ENCODE measurements at regions not wholly inside any gene's neighbourhood (a gene's known extent, or its start where the extent isn't known, plus 50 kb on each side); places are given as distances from the start of the nearest gene placed in this dataset.

DNA sequence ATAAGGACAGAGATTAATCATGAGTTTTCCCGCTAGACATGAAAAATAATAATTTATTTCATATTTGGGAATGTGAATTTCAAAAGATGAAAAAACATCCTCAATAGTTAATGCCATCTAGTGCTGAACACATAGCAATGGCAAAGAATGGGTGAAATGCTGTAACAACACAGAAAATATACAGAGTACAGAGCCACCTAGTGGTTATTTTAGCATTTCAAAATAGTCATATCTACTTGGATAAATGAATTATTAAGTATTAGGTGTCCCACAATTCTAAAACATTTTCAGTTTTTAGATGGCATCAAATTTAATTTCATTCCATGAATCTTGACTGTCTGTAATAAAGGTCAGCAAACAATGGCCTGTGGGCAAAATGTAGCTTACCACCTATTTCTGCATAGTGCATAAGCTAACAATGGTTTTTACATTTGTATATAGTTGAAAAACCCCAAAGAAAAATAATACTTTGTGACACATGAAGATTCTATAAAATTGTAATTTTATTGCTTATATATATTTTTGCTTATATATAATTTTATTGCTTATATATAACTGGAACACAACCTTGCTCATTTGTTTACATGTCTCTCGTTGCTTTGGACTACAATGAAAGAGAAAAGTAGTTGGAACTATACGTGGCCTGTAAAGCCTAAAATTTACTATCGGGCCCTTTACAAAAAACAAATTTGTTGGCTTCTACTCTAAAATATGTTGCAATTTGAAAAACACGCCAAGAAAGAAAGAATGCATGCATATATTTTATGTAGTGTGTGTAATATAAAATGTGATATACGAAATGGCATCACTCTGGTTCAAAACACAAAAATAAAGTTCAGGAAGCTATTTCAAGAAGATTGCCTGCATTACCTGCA, 99.1 kb upstream of the FAM47C start:
- DNase-seq (ENCODE audit: low spot score): no peak
- intact Hi-C loops (cut with DNase I): no loop called here

DNA sequence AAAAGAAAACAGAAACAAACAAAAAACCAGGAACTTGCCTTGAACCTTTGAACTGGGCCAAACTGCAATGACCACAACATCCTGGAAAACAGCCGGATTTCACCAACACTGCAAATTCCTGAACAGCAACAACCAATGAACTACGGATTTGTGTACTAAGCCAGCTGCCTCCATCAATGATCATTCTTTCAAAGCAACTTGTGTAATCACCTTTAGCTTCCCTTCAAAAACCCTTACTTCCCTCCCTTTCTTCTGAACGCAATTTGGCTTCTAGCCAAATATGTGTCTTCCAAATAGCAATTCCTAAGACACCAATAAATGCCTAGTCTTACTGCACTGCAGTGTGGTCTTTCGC, 98.5 kb upstream of the FAM47C start:
- DNase-seq (ENCODE audit: low spot score): no peak
- intact Hi-C loops (cut with DNase I): no loop called here

DNA sequence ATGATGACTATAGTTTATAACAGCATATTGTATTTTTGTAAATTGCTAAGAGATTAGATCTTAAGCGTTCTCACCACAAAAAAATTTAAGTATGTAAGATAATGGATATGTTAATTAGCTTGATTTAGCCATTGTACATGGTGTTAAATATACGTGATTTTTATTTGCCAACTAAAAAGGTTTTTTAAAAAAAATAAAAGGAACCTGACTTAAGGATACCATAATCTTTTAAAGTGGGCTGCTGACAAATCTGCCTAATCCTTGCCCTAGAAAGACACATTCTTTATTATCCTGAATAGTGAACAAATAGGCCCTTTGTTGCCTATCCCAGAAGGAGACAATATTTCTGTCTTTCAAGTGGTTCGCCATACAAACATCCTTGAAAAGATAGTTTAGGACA, 94.6 kb upstream of the FAM47C start:
- DNase-seq (ENCODE audit: low spot score): no peak

DNA sequence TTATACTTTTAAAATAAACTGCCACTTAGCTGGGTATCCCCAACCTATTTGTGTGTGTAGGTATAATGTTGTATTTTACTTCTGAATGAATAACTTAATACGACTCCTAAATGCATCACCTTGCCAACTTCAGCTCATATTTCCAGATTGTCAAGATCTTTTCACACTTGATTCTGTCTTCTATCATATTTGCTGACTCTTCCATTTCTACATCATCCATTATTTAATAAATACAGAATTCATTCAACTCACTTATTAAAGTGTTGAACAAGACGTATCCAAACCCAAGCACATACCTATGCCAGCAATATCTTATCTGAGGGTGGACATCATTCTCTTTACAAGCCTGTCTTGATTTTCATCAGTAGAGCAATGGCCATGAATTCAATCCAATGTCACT, 91.2 kb upstream of the FAM47C start:
- no peak for DNase-seq (ENCODE audit: low spot score)
- intact Hi-C loops (cut with DNase I): no loop called here

More for the DNA sequence above, 94.6 kb upstream of the FAM47C start:
- intact Hi-C loops (cut with DNase I): no loop called here

DNA sequence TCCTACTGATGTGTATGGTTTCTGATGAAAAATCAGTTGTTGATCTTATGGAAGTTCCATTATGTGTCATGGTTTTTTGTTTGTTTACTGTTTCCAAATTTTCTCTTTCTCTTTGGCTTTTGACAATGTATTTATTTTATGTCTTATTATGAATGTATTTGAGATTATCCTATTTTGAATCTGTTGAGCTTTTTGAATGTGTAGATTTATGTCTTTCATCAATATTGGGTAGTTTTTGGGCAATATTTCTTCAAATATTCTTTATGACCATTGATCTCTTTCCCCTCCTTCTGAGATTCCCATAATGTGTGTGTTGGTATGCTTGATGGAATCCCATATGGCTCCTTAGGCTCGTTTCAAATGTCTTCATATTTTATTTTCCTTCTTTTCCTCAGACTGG, 80.5 kb upstream of the FAM47C start:
- no peak for DNase-seq (ENCODE audit: low spot score)
- intact Hi-C loops (cut with DNase I): no loop called here

DNA sequence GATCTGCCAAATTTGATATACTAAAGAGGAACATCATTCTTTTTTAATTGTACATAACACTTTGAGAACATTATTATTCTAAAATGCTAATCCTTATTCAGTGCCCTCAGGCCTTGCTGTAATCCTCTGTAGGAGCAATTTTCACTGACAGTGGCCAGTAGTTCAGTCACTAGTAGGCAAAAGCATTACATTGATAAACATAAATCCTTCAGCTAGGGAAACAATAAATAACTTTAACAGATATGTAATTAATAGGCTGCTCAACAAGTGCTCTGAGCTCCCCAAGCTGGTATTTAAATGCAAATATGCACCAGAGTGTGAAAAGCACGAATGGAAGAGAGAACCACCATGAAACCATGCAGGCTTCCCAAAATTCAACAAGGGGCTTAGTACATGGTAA, 77.7 kb upstream of the FAM47C start:
- no peak for DNase-seq (ENCODE audit: low spot score)
- intact Hi-C loops (cut with DNase I): no loop called here

DNA sequence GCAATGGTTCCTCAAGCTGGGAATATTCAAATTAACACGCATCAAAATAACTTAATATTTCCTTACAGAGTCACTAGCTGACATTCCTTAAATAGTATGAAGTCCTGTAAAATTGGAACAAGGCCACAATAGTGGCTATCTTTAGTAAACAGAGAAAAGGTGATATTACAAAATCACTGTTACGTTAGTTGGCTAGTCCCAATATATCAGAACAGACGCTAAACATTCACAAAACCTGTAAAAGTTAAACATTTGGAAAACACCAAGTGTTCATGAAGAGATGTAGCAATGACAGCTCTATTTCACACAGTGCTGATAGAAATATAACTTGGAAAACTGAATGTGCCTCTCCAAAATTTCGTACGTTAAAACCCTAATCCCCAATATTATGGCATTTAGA, 61.0 kb upstream of the FAM47C start:
- no peak for DNase-seq (ENCODE audit: low spot score)
- intact Hi-C loops (cut with DNase I): no loop called here

DNA sequence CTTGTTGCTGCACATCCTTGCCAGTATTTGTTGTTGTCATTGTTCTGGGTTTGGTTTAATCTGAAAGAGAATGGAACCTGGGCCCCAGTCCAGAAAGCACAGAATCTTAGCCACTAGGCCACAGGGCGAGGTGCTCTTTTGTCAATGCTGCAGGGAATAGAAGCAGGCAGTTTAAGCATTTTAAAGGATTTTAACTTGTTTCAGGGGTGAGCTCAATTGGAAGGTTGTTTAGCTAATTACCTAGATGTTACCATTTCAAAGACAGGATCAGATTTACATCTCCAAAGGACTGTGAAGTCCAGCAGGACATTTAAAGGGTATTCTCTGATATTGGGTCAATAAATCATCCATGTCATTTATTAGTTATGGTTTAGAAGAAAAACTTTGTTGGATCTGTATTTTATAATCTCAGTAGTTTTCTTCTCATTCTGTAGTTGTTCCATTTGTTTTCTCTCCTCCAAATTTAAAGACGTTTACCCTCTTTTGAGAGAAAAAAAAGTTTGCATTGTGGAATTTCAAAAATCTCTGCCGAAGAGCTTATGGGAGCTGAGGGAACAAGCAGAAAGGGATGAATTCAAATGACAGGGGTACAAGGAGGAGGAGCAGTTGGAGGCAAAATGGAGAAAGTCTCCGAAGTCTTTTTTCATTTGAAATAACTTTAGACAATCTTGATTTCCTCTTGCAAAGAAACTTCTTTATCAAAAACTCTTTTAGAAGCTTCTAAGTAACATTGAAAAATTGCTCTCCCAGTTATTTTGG, 57.5 kb upstream of the FAM47C start:
- DNase-seq (ENCODE audit: low spot score): no peak
- intact Hi-C loops (cut with DNase I): no loop called here

DNA sequence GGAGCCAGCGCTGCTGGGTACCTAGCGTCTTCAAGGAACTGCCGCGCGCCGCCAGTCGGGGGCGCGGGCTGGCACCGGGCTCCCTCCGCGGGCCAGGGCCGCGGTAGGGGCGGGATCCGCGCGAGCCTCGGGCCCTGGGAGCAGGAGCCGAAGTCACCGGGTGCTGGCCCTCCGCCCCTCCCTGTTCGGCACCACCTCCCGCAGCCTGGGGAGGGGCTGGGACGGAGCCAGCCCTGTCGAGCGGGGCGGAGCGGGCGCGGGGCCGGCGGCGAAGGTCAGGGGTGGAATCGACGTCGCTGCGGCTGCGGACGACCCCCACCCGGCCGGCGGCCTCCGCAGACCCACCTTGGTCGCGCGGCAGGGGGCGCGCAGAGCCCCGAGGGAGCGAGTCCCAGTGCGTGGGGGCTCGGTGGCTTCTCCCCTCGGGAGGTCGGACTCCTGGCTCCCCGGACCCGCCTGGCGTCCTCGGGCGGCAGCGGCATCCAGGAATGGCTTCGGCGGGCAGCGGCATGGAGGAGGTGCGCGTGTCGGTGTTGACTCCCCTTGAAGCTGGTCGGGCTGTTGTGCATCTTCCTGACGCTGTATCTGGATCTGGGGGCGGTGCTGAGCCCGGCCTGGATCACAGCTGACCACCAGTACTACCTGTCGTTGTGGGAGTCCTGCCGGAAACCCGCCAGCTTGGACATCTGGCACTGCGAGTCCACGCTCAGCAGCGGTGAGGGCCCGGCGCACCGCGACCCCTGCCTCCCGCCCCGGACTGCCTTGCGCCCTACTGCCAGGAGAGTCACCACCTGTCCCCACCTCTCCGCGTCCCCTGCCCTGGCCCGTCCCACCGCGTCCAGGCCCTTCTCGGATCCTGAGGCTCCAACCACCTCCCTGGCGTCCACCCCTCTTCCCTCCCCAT, 50.5 kb upstream of the FAM47C start:
- intact Hi-C loops (cut with DNase I): no loop called here
- DNase-seq (ENCODE audit: low spot score): no peak
